ENCODE measurements at regions not wholly inside any gene's neighbourhood (a gene's known extent, or its start where the extent isn't known, plus 50 kb on each side); places are given as distances from the start of the nearest gene placed in this dataset.

- TF ChIP-seq CTCF (IDR thresholded peaks at IDR 0.05) (no peak), POLR2A (IDR thresholded peaks at IDR 0.05; ENCODE audit: low read length) (no peak), NR3C1 (IDR thresholded peaks at IDR 0.05) (no peak), JUNB (IDR thresholded peaks at IDR 0.05) (no peak), MYC (IDR thresholded peaks at IDR 0.05; ENCODE audit: borderline replicate concordance, low read length) (no peak), TP53 (CRISPR knock-in tag; IDR thresholded peaks at IDR 0.05) (no peak), CEBPB (IDR thresholded peaks at IDR 0.05) (no peak), RAD21 (conservative IDR thresholded peaks at IDR 0.05 in 1 of 2, IDR thresholded peaks at IDR 0.05 in 1 of 2) (no peak), JUN (IDR thresholded peaks at IDR 0.05) (no peak), HOXA7 (CRISPR knock-in tag; IDR thresholded peaks at IDR 0.05) (no peak)
- TF ChIP-seq, protein P1, sequence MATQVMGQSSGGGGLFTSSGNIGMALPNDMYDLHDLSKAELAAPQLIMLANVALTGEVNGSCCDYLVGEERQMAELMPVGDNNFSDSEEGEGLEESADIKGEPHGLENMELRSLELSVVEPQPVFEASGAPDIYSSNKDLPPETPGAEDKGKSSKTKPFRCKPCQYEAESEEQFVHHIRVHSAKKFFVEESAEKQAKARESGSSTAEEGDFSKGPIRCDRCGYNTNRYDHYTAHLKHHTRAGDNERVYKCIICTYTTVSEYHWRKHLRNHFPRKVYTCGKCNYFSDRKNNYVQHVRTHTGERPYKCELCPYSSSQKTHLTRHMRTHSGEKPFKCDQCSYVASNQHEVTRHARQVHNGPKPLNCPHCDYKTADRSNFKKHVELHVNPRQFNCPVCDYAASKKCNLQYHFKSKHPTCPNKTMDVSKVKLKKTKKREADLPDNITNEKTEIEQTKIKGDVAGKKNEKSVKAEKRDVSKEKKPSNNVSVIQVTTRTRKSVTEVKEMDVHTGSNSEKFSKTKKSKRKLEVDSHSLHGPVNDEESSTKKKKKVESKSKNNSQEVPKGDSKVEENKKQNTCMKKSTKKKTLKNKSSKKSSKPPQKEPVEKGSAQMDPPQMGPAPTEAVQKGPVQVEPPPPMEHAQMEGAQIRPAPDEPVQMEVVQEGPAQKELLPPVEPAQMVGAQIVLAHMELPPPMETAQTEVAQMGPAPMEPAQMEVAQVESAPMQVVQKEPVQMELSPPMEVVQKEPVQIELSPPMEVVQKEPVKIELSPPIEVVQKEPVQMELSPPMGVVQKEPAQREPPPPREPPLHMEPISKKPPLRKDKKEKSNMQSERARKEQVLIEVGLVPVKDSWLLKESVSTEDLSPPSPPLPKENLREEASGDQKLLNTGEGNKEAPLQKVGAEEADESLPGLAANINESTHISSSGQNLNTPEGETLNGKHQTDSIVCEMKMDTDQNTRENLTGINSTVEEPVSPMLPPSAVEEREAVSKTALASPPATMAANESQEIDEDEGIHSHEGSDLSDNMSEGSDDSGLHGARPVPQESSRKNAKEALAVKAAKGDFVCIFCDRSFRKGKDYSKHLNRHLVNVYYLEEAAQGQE (IDR thresholded peaks at IDR 0.05), result peak; percentile 50; the same call in 1 of the 2 replicates
Observed at GRCh38 chr6:71066153-71066552, 109.3 kb upstream of the B3GAT2 start.
